HL-60/S4 (cell line): ENCODE measurements at regions not wholly inside any gene's neighbourhood (a gene's known extent, or its start where the extent isn't known, plus 50 kb on each side); places are given as distances from the start of the nearest gene placed in this dataset.
"Not testable (repeated sequence)": the region's sequence is repeated elsewhere in the genome, so short reads cannot be mapped to it uniquely, and the experiment has no call there.

Experiments
- in situ Hi-C: fragments of 300-500 bp; cut with MboI; formaldehyde crosslinking; loops from 2 replicates; pipeline ENCODE4 v1.14.3; 2022; ENCODE audit warnings: low sequenced_read_pairs

DNA sequence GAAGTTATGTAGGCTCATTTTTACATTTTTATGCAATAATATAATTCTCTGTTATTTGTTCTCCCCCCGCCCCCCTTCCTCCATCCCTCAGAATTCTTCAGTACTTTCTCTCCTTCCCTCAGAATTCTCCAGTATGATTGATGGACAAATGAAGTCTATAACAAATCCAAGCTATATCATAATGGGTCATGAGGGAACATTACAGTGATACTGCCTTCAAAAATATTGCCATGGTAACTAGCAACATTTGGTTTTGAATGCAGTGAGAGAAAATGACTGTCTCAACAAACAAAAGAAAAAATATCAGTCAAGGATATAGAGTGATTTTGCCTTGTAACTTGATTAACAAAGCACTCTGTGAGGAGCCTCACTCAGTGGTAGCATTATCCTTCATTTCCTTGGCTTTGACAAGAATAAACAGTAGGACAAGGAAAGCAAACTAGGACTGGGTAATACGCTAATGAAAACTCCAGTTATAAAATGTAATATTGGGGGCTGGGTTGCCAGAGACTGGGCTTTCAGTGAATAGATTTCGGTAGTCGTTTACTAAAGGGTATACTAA, 392.9 kb upstream of the CRIM1 start:
- in situ Hi-C loops, result no loop called here

DNA sequence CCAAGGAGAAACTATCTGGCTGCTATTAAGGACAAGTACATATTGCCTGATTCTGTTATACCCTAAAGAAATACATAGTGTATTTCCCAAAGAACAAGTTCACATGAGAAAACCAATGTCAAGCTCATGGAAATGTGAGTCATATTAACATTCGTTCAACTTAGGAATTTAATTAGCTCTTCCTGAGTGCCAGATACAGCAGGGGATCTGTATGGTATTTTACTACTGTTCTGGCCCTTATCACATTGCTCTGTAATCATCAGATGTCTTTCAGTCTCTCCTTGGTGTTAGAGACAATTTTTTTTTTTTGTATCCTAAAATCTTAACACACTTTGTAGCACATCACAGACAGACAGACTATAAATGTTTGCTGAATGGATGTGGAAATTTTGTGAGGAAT, 395.0 kb upstream of the CRIM1 start:
- in situ Hi-C loops, result no loop called here

DNA sequence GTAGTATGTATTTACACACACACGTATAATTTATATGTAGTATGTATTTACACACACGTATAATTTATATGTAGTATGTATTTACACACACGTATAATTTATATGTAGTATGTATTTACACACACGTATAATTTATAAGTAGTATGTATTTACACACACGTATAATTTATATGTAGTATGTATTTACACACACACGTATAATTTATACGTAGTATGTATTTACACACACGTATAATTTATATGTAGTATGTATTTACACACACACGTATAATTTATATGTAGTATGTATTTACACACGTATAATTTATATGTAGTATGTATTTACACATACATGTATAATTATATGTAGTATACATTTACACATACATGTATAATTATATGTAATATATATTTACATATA, 398.5 kb upstream of the CRIM1 start:
- in situ Hi-C loops, result not testable (repeated sequence)

DNA sequence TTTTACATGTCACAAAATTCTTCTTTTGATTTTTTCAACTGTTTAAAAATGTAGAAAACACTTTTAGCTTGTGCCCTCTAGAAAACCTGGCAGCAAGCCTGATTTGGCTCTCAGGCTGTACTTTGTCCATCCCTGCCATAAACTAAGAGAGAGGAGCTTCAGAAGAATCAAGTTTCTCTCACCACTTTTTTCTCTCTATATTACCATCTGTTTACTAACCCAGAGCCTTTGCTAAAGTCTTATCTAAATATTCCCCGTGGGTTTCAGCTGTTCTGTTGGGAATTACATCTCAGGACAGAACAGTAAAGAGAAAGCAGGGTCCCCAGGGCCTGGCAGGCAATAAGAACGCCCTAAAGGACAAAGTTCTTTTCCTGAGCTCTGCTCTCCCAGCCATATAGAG, 409.1 kb upstream of the CRIM1 start:
- in situ Hi-C loops, result no loop called here

DNA sequence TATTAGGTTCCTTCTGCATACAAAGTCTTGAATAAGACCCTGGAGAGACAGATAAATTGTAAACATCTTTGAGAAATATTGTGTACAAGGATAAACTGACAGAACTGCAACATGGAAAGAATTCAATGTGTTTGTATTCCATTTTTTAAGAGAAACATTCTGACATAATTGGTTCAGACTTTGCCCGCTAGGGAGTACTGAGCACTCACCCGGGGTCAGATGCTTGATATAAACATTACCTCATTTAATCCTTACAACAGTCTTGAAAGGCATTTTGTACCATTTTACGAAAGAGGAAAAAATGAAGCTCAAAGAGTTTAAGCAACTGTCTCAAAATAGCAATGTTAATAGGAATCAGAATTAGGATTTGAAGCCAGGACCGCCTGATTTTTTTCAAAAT, 416.7 kb upstream of the CRIM1 start:
- in situ Hi-C loops, result no loop called here

DNA sequence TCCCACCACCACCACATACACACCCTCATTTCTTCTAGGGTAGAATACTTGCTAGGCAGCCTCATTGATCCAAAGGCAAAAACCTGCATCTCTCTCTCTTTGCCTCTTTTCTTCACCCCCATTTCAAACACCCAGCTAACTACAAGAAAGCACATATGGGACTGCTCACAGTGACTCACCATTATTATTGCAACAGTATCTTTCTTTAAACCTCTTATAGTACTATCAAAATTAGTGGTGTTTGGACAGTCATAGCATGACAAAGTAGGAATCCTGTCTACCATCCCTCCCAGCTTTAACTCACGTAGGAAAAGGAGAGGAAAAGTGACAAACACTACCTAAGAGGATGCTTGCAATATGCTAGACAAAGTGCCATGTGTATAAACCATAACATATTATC, 422.5 kb upstream of the CRIM1 start:
- in situ Hi-C loops, result no loop called here

DNA sequence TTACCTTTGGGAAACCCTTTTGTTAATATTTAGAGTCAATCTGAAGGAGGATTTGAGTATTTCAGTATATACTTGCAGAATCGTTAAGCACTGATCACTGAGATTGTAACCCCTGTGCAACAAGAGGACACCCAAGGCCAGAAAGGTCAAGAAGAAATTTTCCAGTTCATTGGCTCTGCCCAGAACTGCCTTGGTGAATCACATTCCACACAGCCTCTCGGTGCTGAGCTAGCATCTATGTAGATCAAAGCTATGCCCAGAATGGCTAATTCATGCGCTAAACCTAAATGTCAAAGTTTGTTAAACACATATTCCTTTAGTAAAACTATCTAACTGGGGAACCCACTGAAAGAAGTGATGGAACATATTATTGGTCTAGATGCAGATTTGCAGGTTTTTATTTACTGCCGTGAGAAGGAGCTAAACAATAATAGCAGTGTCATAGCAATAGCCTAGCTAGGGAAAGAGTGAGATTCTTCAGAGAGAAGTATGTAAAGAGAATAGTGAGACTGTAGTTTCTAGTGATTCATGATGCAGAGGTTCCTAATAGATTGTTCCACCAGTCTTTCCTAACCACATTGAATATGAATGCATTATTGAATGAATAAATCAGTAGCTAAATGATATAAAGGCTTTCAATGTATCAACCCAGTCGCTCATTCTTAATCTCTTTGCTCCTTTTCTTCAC, 423.2 kb upstream of the CRIM1 start:
- in situ Hi-C loops, result no loop called here

DNA sequence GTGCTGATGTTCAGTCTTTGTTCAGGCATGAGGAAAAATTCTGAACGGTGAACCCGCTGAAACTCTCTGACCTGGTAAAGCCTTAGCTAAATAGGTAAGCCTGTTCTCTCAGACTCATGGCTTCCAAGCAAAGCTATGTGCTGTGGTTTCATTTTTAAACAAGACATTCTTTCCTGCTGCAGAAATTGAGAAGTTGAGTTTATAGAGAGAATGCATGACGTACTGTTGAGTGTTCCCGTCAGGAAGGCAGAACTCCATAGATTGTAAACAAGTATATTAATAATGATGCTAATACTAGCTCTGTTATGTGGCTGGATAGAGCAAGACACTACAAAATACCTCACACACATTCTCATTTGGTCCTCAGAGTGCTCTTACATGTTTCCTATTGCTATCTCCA, 424.0 kb upstream of the CRIM1 start:
- in situ Hi-C loops, result no loop called here

DNA sequence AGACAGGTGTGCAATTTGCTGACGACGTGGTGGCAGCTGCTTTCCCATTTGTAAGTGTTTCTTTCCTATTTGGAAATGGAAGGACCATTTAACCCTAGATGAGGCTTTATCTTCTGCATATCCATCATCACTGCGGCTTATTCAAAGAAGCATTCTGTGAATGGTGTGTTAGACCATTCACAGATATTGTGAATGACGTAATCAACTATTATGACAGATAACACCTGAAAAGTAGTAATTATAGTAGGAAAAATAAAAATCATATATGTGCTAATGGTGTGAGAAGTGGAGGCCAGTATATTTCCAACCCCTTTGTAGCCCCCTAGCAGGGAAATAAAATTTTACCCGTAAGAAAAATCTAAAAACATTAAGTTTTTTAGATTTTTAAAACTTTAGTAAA, 424.5 kb upstream of the CRIM1 start:
- in situ Hi-C loops, result no loop called here

DNA sequence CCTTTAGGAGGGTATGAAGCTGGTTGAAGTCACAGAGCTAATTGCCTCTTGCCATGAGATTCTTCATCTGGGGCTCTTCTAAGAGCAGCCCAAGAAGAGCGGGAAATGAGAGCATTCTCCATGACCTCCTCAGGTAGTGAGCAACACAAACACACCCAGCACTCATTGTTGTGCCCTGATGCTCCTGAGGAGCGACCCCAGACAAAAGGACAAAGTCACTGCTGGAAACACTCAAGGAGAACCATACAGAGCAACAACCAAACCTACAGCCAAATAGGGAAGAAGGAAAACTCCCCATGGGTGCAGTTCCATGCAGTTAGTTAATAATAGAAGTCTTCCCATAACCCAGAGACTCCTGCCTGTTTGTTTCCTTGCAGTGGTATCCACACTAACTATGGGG, 426.0 kb upstream of the CRIM1 start:
- in situ Hi-C loops, result no loop called here

DNA sequence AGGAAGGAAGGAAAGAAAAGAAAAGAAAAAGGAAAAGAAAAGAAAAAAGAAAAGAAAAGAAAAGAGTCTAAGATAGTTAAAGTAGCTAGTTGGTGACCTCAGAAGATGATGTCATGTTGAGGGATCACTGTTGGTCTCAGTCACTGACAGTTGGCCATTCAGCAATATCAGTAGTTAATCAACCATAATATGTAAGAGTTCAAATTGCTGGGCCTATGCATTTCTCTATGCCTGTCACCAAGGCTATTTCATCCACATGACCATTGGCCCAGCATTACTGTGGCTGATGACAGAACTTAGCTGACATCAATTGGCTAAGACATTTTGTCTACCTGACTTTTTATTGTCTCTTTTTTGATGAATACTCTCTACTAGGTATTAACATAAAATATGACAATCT, 435.5 kb upstream of the CRIM1 start:
- in situ Hi-C loops, result no loop called here

DNA sequence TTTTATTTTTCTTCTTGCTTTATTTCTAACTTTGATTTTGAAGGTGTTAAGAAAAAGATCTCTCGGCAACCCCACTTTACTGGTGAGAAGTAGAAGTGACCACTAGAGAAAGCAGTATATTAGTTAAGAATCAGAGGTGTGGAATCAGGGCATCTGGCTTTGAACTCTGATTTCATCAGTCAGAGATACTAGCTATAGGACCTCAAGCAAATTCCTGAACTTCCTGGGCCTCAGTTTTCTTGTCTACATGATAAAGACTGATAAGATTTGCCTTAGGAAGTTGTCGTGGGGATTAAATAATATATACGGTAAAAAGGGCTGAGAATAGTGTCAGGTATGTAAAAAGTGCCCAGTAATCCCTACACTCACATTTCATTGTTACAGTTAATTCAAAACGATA, 440.3 kb upstream of the CRIM1 start:
- in situ Hi-C loops, result no loop called here

DNA sequence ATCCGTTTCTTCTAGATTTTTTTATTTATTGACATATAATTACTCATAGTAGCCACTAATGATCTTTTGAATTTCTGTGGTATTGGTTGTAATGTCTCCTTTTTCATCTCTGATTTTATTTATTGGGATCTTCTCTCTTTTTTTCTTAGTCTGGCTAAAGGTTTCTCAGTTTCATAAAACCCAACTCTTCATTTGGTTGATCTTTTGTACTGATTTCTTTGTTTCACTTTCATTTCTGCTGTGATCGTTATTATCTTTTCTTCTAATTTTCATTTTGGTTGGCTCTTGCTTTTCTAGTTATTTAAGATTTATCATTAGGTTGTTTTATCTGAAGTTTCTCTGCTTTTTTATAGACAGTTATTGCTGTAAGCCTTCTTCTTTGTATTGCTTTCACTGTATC, 463.6 kb upstream of the CRIM1 start:
- in situ Hi-C loops, result no loop called here

DNA sequence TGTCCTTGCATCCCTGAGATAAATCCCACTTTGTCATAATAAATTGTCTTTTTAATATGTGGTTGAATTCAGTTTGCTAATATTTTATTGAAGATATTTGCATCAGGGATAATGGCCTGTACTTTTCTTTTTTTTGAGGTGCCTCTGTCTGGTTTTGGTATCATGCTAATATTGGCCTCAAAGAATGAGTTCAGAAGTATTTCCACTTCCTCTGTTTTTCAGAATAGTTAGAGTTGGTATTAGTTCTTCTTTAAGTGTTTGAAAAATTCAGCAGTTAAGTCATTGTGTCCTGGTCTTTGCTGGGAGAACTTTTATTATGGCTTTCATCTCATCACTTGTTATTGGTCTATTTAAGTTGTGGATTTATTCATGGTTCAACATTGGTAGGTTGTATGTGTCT, 464.1 kb upstream of the CRIM1 start:
- in situ Hi-C loops, result no loop called here

DNA sequence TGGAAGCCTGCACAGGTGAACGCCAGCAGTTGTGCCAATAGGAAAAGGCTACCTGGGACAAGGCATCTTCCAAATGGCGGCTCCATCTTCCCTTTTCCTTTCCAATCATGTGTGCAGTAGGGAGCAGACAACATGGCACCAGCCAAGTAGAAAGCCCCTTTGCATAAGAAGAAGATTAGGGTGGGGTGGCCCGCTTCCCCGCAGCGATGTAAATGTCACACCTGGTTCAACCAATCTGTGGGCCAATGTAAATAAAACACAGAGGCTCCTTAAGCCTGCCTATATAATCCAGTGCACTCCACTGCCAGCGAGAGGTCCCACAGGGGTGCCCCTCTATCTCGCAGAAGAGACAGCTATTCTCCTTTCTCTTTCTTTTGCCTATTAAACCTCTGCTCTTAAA, 468.4 kb upstream of the CRIM1 start:
- in situ Hi-C loops, result no loop called here

DNA sequence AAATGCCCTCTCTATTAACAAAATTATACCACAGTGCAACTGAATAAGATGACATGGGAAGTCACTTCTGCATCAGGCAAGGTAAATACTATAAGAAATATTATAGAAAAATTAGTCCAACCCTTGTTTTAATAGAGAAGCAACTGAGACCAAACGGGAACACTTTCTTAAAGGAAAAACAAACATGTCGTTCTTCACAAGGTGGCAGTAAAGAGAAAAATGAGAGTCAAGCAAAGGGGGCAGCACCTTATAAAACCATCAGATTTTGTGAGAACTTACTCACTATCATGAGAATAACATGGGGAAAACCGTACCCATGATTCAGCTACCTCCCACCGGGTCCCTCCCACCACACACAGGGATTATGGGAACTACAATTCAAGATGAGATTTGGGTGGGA, 481.7 kb upstream of the CRIM1 start:
- in situ Hi-C loops, result no loop called here

DNA sequence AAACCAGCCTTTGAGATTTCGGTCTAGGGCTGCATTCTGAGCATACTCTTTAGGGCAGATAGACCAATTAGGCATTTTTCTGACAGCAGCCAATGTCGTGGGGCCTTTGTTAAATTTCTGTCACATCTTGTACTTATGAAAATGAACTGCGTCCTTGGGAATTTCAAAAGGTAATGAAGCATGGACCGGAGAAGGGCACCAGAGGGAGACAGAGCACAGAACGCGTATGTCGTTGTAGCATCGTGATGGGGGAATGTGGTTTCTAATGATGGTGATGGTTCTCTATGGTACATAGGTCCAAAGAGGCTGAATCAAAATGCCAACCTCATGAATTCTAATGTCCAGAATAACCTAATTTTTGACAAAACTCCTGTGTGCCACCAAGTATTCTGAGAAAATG, 483.9 kb upstream of the CRIM1 start:
- in situ Hi-C loops, result no loop called here

DNA sequence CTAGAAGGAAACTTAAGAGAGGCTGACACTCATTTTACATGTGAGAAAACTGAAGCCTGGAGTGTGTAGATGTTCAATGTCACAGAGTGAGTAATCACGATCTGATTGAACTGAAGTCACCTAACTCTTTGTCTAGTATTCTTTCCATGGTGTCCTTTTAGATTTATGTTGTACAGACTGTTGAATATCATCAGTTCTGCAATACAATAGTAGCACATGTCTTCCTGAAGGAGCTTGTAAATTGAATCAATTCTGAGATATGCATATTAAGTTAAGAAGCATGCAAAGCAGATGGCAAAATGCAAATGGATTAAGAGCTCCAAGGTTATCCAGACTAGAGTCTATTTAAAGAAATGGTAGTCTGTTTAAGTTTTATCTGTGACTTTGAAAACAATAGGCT, 484.9 kb upstream of the CRIM1 start:
- in situ Hi-C loops, result no loop called here

DNA sequence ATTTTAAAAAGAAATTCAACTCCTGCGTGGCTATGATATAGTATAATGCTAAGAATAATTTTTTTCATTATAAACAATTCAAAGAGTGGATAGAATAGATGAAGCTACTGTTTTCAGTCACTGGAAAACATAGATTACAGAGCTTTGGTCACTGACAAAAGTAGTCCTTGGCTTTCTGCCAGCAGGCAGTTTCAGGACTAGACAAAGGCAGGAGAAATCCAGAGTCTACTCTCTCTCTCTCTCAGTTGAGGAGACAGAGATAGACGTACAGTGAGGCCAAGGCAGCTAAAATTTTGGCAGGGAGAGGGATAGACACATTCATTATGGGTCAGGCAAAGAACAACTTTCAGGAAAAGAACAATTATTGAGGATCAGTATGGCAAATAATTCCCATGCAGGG, 491.4 kb upstream of the CRIM1 start:
- in situ Hi-C loops, result no loop called here

DNA sequence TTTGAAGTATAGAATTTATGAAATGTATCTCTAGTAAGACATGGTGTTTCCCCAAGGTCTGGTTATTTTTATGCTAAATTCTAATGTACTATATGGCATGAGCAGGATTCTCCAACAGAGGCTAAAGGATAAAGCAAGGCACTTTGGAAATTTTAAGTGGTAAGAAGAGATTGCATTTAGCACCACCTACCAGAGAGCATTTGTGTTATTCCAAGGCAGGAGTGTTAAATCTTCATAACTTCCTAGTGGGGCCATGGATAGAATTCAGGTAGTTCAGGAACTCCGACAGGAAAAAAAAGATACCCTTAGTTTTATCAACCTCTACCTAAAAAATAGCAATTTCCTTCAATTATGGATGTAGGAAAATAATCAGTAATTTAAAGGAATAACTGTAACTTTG, 497.4 kb upstream of the CRIM1 start:
- in situ Hi-C loops, result no loop called here

DNA sequence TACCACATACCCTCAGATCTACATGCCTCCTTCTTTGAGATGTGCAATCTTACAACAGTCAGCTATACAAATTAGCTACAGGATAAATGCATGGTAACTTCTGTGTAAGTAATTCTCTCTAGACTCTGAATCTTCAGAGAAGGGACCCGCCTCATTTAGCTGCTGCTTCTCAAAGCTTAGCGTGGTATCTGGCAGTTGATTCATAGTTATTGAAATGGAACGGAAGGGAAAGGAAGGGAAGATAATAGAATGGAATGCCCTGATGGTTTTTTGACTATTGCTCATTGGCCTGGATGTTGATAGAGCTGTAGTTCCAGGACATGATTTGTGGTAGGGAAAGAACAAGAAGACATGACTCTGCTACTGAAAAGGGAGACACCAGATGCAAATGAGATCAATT, 498.1 kb upstream of the CRIM1 start:
- in situ Hi-C loops, result no loop called here

DNA sequence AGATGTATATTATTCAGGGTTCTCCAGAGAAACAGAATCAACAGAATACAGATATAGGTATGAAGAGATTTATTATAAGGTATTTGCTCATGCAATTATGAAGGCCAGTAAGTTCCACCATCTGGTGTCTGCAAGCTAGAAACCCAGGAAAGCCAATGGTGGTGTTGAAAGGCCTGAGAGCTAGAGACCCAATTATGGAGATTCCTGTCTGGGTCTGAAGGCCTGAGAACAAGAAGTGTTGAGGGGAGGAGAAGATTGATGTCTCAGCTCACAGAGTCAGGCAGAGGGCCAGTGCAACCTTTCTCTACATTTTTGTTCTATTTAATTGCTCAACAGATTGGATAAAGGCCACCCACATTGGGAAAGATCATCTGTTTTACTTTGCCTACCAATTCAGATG, 524.2 kb upstream of the CRIM1 start:
- in situ Hi-C loops, result no loop called here

DNA sequence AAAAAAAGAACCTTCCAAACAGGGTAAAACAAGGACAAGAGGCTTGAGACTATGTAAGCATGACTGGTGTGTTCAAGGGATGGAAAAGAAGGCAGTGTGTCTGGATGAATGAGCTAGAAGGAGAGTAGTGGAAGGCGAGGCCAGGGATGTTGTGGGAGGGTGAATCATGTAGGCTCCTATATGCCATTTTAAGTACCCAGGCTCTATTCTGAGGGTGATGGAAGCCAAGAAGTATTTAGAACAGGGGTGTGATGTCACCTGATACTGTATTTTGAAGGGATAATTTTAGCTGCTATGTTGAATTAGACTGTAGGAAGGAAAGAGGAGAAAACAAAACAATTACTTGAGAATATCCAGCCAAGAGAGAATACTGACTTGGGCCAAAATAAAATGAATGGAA, 524.7 kb upstream of the CRIM1 start:
- in situ Hi-C loops, result no loop called here
